Upper lobe of left lung (tissue), 4 donors: ENCODE measurements at regions not wholly inside any gene's neighbourhood (a gene's known extent, or its start where the extent isn't known, plus 50 kb on each side); places are given as distances from the start of the nearest gene placed in this dataset.

Experiments
- EP300 ChIP-seq, 4 donors: sonication (generic); formaldehyde crosslinking; IDR thresholded peaks; one replicate each; pipeline ENCODE4 v1.5.1; 2017; ENCODE audit warnings: antibody characterized with exemption in 4 of 4, control low read depth in 2 of 4
- POLR2A ChIP-seq, 4 donors: fragments of 450-650 bp; IDR thresholded peaks; one replicate each; pipeline ENCODE4 v1.5.1; 2016 to 2017; ENCODE audit warnings: antibody characterized with exemption in 4 of 4, mild to moderate bottlenecking in 2 of 4
- TF ChIP-seq, protein P1 (sequence below), 6 experiments: fragments of 450-650 bp in 4 of 6; fragments of 200-600 bp in 2 of 6; sonication (generic) in 2 of 6; IDR thresholded peaks; one replicate each; pipeline ENCODE4 v1.5.1; 2016 to 2019; ENCODE audit warnings: antibody characterized with exemption in 6 of 6

GRCh38 chr1:67609577-67610341 lies 75.2 kb upstream of the GADD45A start:
- TF ChIP-seq, protein P1, sequence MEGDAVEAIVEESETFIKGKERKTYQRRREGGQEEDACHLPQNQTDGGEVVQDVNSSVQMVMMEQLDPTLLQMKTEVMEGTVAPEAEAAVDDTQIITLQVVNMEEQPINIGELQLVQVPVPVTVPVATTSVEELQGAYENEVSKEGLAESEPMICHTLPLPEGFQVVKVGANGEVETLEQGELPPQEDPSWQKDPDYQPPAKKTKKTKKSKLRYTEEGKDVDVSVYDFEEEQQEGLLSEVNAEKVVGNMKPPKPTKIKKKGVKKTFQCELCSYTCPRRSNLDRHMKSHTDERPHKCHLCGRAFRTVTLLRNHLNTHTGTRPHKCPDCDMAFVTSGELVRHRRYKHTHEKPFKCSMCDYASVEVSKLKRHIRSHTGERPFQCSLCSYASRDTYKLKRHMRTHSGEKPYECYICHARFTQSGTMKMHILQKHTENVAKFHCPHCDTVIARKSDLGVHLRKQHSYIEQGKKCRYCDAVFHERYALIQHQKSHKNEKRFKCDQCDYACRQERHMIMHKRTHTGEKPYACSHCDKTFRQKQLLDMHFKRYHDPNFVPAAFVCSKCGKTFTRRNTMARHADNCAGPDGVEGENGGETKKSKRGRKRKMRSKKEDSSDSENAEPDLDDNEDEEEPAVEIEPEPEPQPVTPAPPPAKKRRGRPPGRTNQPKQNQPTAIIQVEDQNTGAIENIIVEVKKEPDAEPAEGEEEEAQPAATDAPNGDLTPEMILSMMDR (IDR thresholded peaks at IDR 0.05), result no peak
- TF ChIP-seq POLR2A (IDR thresholded peaks at IDR 0.05) (no peak), EP300 (IDR thresholded peaks at IDR 0.05) (no peak)
